GM12873 (cell line): ENCODE measurements at regions not wholly inside any gene's neighbourhood (a gene's known extent, or its start where the extent isn't known, plus 50 kb on each side); places are given as distances from the start of the nearest gene placed in this dataset.

Source experiments
- CTCF ChIP-seq: IDR thresholded peaks from 2 replicates; pipeline ENCODE4 v1.5.1; 2012; ENCODE audit warnings: low read depth, mild to moderate bottlenecking, moderate library complexity, low read length, control low read depth; ENCODE audit not compliant: insufficient read depth; ENCODE audit errors: missing control alignments

DNA sequence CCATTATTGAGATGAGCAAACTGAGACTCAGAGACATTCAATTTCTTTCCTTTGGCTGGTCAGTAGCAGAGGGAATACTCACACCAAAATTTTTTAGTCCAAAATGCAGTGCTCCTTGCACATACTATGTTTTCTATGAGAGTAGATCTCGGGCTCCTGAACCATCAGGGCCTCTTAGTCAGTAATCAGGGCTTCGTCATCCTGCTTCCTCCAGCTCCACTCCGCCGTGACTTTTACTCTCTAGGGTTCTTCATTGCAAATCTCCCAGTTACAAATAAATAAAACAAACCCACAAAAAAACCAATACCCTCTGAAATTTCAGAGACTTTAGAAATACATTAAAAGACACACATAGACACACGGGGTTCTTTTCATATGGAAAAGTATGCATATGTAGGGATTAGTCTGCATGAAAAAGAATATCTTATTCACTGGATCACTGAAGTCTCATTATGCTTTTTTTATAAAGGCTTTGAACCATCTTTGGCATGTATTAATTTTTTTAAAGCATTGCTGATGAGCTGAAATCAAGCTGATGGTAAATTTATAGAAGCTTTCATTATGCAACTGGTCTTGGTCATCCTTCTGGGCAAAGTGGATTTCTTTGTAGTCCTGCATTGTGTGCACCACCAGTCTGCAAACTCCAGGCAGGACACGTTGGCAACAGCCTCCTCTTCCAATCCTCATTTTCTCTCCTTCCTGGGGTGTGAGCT, 235.0 kb downstream of the ICOS start:
- no peak for TF ChIP-seq CTCF

- TF ChIP-seq CTCF = no peak
Observed at GRCh38 chr2:204172145-204172600, 235.6 kb downstream of the ICOS start.

- TF ChIP-seq CTCF = no peak
Observed at GRCh38 chr2:204174034-204174433, 237.5 kb downstream of the ICOS start.

GRCh38 chr2:204175552-204176271, 239.1 kb downstream of the ICOS start:
- no peak for TF ChIP-seq CTCF

DNA sequence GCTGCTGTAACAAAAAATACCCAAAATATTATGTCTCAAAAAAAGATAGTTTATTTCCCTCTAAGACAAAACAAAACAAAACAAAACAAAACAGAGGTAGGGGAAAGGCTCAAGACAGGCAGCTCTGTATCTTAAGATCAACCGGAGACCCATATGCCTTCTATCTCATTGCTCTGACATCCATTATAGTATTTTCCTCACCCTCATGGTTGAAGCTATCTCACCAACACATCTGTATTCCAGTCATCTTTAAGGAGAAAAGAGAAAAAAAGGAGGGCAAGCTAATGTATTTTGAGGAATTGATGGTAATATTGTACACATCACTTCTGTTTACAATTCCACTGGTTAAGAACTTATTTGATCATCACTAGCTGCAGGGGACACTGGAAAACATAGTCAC, 239.7 kb downstream of the ICOS start:
- no peak for TF ChIP-seq CTCF

DNA sequence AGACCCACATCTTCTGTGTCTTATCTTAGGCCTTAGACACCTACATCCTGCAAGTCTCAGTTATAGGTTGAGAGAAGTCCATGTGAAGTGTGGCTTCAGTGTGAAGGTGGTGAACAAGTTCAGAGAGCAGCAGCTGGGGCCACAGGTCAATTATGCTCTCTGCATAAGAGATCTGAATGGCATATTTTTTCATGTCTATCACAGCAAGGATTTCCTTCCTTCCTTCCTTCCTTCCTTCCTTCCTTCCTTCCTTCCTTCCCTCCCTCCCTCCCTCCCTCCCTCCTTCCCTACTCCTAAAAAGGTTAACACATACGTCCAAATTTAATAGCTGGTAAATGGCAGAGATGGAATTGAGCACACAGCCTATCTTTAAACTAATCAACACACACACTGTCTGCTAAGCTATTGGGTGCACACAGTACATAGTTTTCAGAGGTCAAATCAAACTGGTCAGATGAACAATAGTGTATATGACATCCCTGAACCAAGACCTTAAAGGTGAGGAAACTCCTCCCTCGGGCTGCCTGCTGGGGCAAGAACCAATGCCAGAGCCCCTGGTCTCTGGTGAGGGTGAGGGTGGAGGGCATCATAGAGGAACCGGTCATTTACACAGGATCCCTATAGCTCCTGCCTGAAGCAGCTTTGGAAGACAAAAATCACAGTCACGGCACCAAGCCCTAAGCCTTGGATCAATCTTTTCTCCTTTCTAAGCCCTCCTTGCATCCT, 240.9 kb downstream of the ICOS start:
- TF ChIP-seq CTCF = no peak

DNA sequence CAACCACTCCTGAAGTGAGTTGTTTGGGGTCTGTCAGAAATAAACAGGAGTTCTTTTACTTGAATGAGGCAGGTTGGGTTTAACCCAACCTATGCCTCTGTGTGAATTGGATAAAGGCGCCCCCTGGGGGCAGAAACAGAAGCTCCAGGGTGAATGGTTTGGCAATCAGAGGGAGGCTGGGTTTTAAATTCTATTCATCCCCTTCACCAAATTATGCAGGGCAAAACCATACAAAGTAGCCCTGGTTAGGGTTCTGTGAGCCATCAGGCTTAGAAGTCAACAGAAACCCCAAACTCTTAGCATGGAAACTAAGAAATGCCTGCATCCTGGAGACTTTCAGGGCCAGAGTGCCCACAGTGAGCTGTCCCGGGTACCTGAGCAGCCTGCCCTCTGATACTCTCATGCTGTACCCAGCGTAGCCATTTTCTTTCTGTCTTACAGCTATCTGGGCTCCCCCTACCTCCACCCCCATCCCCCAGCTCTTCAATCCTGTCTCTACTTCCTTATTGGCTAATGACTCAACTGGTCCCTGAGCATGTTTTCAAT, 241.5 kb downstream of the ICOS start:
- peak; percentile 72 for TF ChIP-seq CTCF
